GM13976 (cell line): ENCODE measurements at regions not wholly inside any gene's neighbourhood (a gene's known extent, or its start where the extent isn't known, plus 50 kb on each side); places are given as distances from the start of the nearest gene placed in this dataset.
"Not testable (repeated sequence)": the region's sequence is repeated elsewhere in the genome, so short reads cannot be mapped to it uniquely, and the experiment has no call there.

Experiments
- DNase-seq: peaks from one replicate; pipeline ENCODE4 v3.0.0; 2012; ENCODE audit warnings: low spot score
- in situ Hi-C: fragments of 300-500 bp; cut with MboI; formaldehyde crosslinking; loops from one replicate; pipeline ENCODE4 v1.12.0; 2022; ENCODE audit warnings: low sequenced_read_pairs, mixed read lengths, inconsistent platforms; ENCODE audit not compliant: unreplicated experiment
- TF ChIP-seq, protein P1 (sequence below): IDR thresholded peaks from 2 replicates; pipeline ENCODE4 v1.5.1; 2012; ENCODE audit warnings: borderline replicate concordance, mild to moderate bottlenecking; ENCODE audit not compliant: insufficient read depth; ENCODE audit errors: extremely low read depth, missing control alignments, control extremely low read depth

DNA sequence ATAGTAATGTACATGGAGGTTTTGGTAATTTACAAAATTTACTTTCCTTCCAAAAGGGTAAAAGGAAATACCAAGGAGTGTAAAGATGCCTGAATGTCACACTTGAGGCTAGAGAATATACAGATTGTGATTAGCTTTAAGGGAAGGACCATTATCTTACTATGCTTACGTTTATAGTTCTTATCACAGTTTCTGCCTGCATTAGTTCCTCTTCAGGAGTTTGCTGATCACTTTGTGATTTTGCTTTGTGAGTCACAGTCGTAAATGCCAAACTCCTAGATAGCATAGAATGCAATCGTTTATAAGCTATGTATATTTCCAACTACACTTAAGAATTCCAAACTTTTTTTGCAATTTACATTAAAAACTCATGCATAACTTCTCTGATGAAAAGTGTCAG lies 1034.6 kb downstream of the DIPK2A start:
- no peak for DNase-seq
- in situ Hi-C loops: no loop called here

DNA sequence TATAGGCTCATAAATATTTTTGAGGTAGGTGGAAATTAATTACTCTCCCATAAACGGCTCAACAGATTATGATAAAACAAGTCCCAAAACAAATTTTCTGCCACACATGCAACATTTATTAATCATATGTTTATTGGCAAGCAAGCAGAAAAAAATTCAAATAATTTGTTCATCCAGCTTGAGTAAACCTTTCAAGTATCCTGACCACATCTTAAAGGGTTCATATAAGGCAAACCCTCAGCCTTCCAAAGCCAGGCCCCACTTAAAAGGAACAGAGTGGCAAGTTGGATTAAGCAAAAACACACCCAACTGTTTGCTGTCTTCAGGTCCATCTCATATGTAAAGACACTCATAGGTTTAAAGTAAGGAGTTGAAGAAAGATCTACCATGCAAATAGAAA lies 1042.3 kb downstream of the DIPK2A start:
- no peak for DNase-seq
- TF ChIP-seq, protein P1, sequence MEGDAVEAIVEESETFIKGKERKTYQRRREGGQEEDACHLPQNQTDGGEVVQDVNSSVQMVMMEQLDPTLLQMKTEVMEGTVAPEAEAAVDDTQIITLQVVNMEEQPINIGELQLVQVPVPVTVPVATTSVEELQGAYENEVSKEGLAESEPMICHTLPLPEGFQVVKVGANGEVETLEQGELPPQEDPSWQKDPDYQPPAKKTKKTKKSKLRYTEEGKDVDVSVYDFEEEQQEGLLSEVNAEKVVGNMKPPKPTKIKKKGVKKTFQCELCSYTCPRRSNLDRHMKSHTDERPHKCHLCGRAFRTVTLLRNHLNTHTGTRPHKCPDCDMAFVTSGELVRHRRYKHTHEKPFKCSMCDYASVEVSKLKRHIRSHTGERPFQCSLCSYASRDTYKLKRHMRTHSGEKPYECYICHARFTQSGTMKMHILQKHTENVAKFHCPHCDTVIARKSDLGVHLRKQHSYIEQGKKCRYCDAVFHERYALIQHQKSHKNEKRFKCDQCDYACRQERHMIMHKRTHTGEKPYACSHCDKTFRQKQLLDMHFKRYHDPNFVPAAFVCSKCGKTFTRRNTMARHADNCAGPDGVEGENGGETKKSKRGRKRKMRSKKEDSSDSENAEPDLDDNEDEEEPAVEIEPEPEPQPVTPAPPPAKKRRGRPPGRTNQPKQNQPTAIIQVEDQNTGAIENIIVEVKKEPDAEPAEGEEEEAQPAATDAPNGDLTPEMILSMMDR: no peak
- in situ Hi-C loops: no loop called here

More for the DNA sequence above, 1034.6 kb downstream of the DIPK2A start:
- TF ChIP-seq, protein P1: no peak

DNA sequence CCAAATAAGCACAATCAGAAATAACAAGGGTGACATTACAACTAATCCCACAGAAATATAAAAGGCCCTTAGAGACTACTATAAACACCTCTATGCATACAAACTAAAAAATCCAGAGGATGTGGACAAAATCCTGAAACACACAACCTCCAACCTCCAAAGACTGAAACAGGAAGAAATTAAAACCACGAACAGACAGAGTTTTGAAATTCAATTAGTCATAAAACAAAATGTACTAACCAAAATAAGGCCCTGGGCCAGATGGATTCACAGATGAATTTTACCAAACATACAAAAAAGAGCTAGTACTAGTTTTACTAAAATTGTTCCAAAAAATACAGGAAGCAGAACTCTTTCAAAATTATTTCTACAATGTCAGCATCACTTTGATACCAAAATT lies 1043.6 kb downstream of the DIPK2A start:
- in situ Hi-C loops: no loop called here
- no peak for DNase-seq
- TF ChIP-seq, protein P1: no peak

DNA sequence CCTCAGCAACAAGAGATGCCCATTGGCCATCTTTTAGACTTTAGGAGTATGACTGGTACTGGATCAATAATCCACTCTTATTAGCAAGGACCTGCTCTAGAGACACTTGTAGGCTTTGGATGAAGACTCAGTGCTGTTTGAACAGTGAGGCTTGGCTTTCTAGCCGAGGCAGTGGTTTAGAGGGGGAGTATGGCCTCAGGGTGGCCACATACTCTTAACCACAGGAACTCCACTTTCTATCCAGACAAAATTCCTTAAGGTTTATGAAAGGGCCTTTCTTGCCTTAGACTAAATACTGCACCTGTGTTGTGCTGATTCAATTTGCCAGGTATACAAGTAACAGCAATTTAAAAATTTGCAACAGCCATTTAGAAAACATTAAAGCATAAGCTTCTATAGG lies 1046.3 kb downstream of the DIPK2A start:
- in situ Hi-C loops: no loop called here
- TF ChIP-seq, protein P1: no peak
- no peak for DNase-seq

DNA sequence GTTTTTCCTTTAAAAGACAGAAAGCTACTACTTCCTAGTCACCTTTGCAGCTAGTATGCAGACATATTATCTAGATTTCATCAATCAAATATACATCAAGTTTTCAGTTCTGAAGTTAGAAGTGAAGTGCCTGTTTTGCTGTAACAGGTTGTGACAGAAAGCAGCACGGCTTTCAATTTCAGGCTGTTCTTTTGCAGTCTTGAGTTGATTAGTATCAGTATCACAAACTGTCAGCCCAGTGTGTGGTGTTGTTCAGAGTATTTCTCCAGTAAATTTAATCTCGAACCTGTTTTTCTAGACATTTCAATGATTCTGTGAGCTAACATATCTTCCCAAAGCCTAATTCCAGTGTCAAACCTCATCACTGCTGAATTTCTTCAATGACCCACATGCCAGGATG lies 1050.8 kb downstream of the DIPK2A start:
- in situ Hi-C loops: no loop called here
- DNase-seq: no peak
- TF ChIP-seq, protein P1: no peak

DNA sequence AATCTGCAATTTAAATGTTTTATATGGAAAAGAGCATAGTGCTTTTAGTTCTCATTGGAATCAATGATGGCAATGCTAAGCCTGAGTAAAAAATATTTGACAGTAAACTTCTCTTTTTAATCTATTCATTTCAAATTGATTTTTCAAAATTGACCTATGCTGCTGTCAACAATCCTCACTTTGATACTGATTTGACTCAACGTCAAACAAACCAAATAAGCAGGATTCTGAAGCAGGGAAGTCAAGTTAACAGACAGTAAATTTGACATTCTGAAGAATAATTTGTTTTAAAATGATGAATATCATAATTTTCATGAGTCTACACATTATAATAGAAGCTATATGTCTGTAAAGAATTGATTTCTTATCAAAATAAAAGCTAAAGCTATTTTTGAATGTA lies 1053.1 kb downstream of the DIPK2A start:
- TF ChIP-seq, protein P1: no peak
- in situ Hi-C loops: no loop called here

DNA sequence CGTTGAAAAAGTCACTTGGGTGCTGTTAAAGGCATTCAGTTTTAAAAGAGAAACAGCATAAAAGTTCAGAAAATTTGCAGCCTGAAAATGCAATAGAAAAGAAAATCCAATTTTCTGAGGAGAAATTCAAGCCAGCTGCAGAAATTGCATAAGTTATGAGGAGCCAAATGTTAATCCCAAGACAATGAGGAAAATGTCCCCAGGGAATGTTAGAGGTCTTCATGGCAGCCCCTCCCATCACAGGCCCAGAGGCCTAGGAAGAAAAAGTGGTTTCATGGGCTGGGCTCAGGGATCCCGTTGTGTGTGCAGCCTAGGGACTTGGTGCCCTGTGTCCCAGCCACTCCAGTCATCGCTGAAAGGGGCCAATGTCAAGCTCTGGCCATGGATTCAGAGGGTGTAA lies 1055.6 kb downstream of the DIPK2A start:
- DNase-seq, in situ Hi-C loops: not testable (repeated sequence)

More for the DNA sequence above, 1053.1 kb downstream of the DIPK2A start:
- DNase-seq: no peak
